HG02973 (cell line): ENCODE measurements at regions not wholly inside any gene's neighbourhood (a gene's known extent, or its start where the extent isn't known, plus 50 kb on each side); places are given as distances from the start of the nearest gene placed in this dataset.
A peak's percentile ranks its signal among the peaks of the same experiment; 100 is the strongest.
"Not testable (repeated sequence)": the region's sequence is repeated elsewhere in the genome, so short reads cannot be mapped to it uniquely, and the experiment has no call there.

Experiments
- ATAC-seq: cut with Tn5 transposase; IDR thresholded peaks from one replicate; pipeline ENCODE4 v1.9.1; 2021; ENCODE audit warnings: moderate library complexity; ENCODE audit not compliant: unreplicated experiment

GRCh38 chr3:157920822-157921700 lies 185.2 kb downstream of the SHOX2 start:
- no peak for ATAC-seq

- no peak for ATAC-seq
These were observed 186.8 kb downstream of the SHOX2 start for GRCh38 chr3:157919319-157919887.

GRCh38 chr3:157918402-157918801 lies 187.8 kb downstream of the SHOX2 start:
- ATAC-seq: no peak

GRCh38 chr3:157916672-157917071 lies 189.5 kb downstream of the SHOX2 start:
- no peak for ATAC-seq

GRCh38 chr3:157914882-157915281 lies 191.3 kb downstream of the SHOX2 start:
- ATAC-seq: no peak

- ATAC-seq: no peak
These were observed 192.5 kb downstream of the SHOX2 start for GRCh38 chr3:157913741-157914150.

GRCh38 chr3:157912514-157913451 lies 193.4 kb downstream of the SHOX2 start:
- no peak for ATAC-seq

GRCh38 chr3:157906627-157907026 lies 199.6 kb downstream of the SHOX2 start:
- no peak for ATAC-seq

GRCh38 chr3:157905885-157906284 lies 200.3 kb downstream of the SHOX2 start:
- ATAC-seq: no peak

GRCh38 chr3:157902680-157903079 lies 203.5 kb downstream of the SHOX2 start:
- ATAC-seq: not testable (repeated sequence)

- ATAC-seq: no peak
These were observed 218.2 kb downstream of the SHOX2 start for GRCh38 chr3:157888040-157888439.

GRCh38 chr3:157876556-157876955 lies 229.7 kb downstream of the SHOX2 start:
- no peak for ATAC-seq

- ATAC-seq: no peak
These were observed 233.3 kb downstream of the SHOX2 start for GRCh38 chr3:157872902-157873301.

- no peak for ATAC-seq
These were observed 234.3 kb downstream of the SHOX2 start for GRCh38 chr3:157871838-157872460.

- no peak for ATAC-seq
These were observed 235.0 kb downstream of the SHOX2 start for GRCh38 chr3:157871248-157871647.

- no peak for ATAC-seq
These were observed 237.3 kb downstream of the SHOX2 start for GRCh38 chr3:157868946-157869345.

- ATAC-seq: no peak
These were observed 238.0 kb downstream of the SHOX2 start for GRCh38 chr3:157868196-157868595.

GRCh38 chr3:157865352-157866000 lies 240.7 kb downstream of the SHOX2 start:
- ATAC-seq: peak; percentile 87

- ATAC-seq: no peak
These were observed 245.0 kb downstream of the SHOX2 start for GRCh38 chr3:157861076-157861765.

GRCh38 chr3:157859541-157859940 lies 246.7 kb downstream of the SHOX2 start:
- ATAC-seq: no peak
